HepG2 (cell line): ENCODE measurements at regions not wholly inside any gene's neighbourhood (a gene's known extent, or its start where the extent isn't known, plus 50 kb on each side); places are given as distances from the start of the nearest gene placed in this dataset.

Experiments
- ATAC-seq: fragments of 200-7000 bp; cut with Tn5 transposase; 3 replicates; pipeline ENCODE4 v1.9.1; 2020; ENCODE audit warnings: mild to moderate bottlenecking, moderate library complexity
- BruUV-seq: library from RNA; stranded (reverse); fragments of 400-500 nt; replicated peaks from 2 replicates; lab custom pipeline; 2021; lab: Mats Ljungman, UMichigan
- CTCF ChIA-PET: fragments of 300-600 bp; formaldehyde crosslinking; extraction: SDS; loops from one replicate; lab custom pipeline; 2021; ENCODE audit warnings: low total read pairs, inconsistent platforms, low intra/inter-chr PET ratio; lab: Yijun Ruan, JAX
- POLR2A ChIA-PET: fragments of 350-600 bp; sonication (Branson Sonifier 250); formaldehyde crosslinking; loops from one replicate; lab custom pipeline; 2020; ENCODE audit warnings: antibody characterized with exemption, inconsistent platforms; lab: Yijun Ruan, JAX
- DNase-seq: peaks from one replicate; pipeline ENCODE4 v3.0.0-alpha.2; 2015; ENCODE audit warnings: low spot score
- FAIRE-seq: peaks from 3 replicates; lab custom pipeline; 2011; peaks lifted over from hg19 to GRCh38; lab: Jason Lieb, UNC
- H2AFZ ChIP-seq: one replicate; pipeline ENCODE4 v1.6.1; 2011; ENCODE audit warnings: low read length, inconsistent platforms
- H3K27ac ChIP-seq: fragments of 300-600 bp; 3 replicates; pipeline ENCODE4 v1.8.0; 2011; ENCODE audit warnings: mixed run types, mild to moderate bottlenecking, mixed read lengths, low read length, inconsistent platforms; ENCODE audit not compliant: insufficient read depth; ENCODE audit errors: extremely low read length
- H3K27me3 ChIP-seq, 2 experiments: fragments of 200-600 bp in 1 of 2; 2 replicates in 1 of 2; 3 replicates in 1 of 2; pipeline versions ENCODE4 v1.6.0 to v1.8.0; 2011; ENCODE audit warnings: low read length in 2 of 2, mild to moderate bottlenecking in 2 of 2, moderate library complexity in 2 of 2, inconsistent platforms in 1 of 2; ENCODE audit not compliant: insufficient read depth in 2 of 2, control insufficient read depth in 1 of 2
- H3K36me3 ChIP-seq, 2 experiments: fragments of 200-600 bp in 1 of 2; replicated peaks in 1 of 2; 2 replicates in 1 of 2; 3 replicates in 1 of 2; pipeline versions ENCODE4 v1.5.1 to v1.8.0; 2011; ENCODE audit warnings: low read length in 2 of 2, inconsistent platforms in 1 of 2; ENCODE audit not compliant: insufficient read depth in 2 of 2, control insufficient read depth in 1 of 2
- H3K4me1 ChIP-seq: 2 replicates; pipeline ENCODE4 v1.5.1; 2012; ENCODE audit warnings: low read length, inconsistent platforms; ENCODE audit not compliant: insufficient read depth
- H3K4me2 ChIP-seq: 2 replicates; pipeline ENCODE4 v1.6.0; 2011; ENCODE audit warnings: low read depth, low read length, inconsistent platforms
- H3K4me3 ChIP-seq, 3 experiments: fragments of 200-600 bp in 1 of 3; sonication (generic), shearing (Covaris generic) in 1 of 3; replicated peaks in 1 of 3; 2 replicates each; pipeline ENCODE4 v1.5.1; 2011 to 2016; ENCODE audit warnings: low read length in 3 of 3, inconsistent platforms in 2 of 3, low read depth in 2 of 3, mild to moderate bottlenecking in 2 of 3, control low read depth in 1 of 3, mixed read lengths in 1 of 3; ENCODE audit not compliant: insufficient read depth in 1 of 3
- H3K79me2 ChIP-seq: one replicate; pipeline ENCODE4 v1.6.1; 2011; ENCODE audit warnings: low read length, inconsistent platforms; ENCODE audit not compliant: insufficient read depth
- H3K9ac ChIP-seq: 2 replicates; pipeline ENCODE4 v1.6.0; 2011; ENCODE audit warnings: mild to moderate bottlenecking, low read depth, low read length, inconsistent platforms; ENCODE audit not compliant: insufficient read depth
- H3K9me3 ChIP-seq: 2 replicates; pipeline ENCODE4 v1.5.1; 2012; ENCODE audit warnings: mild to moderate bottlenecking, low read length
- H4K20me1 ChIP-seq: 2 replicates; pipeline ENCODE4 v1.6.0; 2011; ENCODE audit warnings: inconsistent platforms, mild to moderate bottlenecking, low read length, moderate library complexity; ENCODE audit not compliant: insufficient read depth
- DMTF1 ChIP-seq: sonication (generic); formaldehyde crosslinking; IDR thresholded peaks from 2 replicates; pipeline ENCODE4 v1.4.0; 2020; ENCODE audit warnings: mild to moderate bottlenecking, missing genetic modification reagents
- DR1 ChIP-seq: sonication (generic); formaldehyde crosslinking; IDR thresholded peaks from 2 replicates; pipeline ENCODE4 v1.8.0; 2021; ENCODE audit warnings: mild to moderate bottlenecking, missing genetic modification reagents, inconsistent platforms
- MTERF4 ChIP-seq: sonication (generic); formaldehyde crosslinking; IDR thresholded peaks from 2 replicates; pipeline ENCODE4 v1.8.0; 2023; ENCODE audit warnings: mild to moderate bottlenecking, missing genetic modification reagents
- NR1H2 ChIP-seq: sonication (generic); formaldehyde crosslinking; IDR thresholded peaks from 2 replicates; pipeline ENCODE4 v1.8.1; 2022; ENCODE audit warnings: low read depth, missing genetic modification reagents, borderline replicate concordance
- POGZ ChIP-seq: sonication (generic); formaldehyde crosslinking; IDR thresholded peaks from 2 replicates; pipeline ENCODE4 v1.4.0; 2020; ENCODE audit warnings: mild to moderate bottlenecking, missing genetic modification reagents
- SOX6 ChIP-seq, 2 experiments: fragments of 450-650 bp in 1 of 2; sonication (generic) in 1 of 2; formaldehyde crosslinking in 1 of 2; IDR thresholded peaks; 2 replicates each; pipeline versions ENCODE4 v1.4.0 to v1.6.1; 2017 to 2020; ENCODE audit warnings: antibody characterized with exemption in 1 of 2, mild to moderate bottlenecking in 1 of 2, missing genetic modification reagents in 1 of 2
- UBTF ChIP-seq: sonication (generic); formaldehyde crosslinking; IDR thresholded peaks from 2 replicates; pipeline ENCODE4 v1.4.0; 2020; ENCODE audit warnings: mild to moderate bottlenecking, missing genetic modification reagents
- ZNF18 ChIP-seq: sonication (generic); formaldehyde crosslinking; IDR thresholded peaks from 2 replicates; pipeline ENCODE4 v1.8.0; 2022; ENCODE audit warnings: mild to moderate bottlenecking, missing genetic modification reagents; ENCODE audit not compliant: insufficient replicate concordance
- ZNF256 ChIP-seq: sonication (generic); formaldehyde crosslinking; conservative IDR thresholded peaks from 2 replicates; pipeline ENCODE4 v1.4.0; 2020; ENCODE audit warnings: missing genetic modification reagents
- ZNF282 ChIP-seq: fragments of 450-650 bp; IDR thresholded peaks from 2 replicates; pipeline ENCODE4 v1.6.1; 2018; ENCODE audit not compliant: partially characterized antibody
- ZNF766 ChIP-seq: sonication (generic); formaldehyde crosslinking; IDR thresholded peaks from 2 replicates; pipeline ENCODE4 v1.5.0; 2020; ENCODE audit warnings: missing genetic modification reagents, borderline replicate concordance
- WGBS: methylation state at CpG from one replicate; pipeline ENCODE4 v1.1.6; 2017; ENCODE audit warnings: low lambda C conversion rate; 5-methylcytosine and 5-hydroxymethylcytosine counted together
- in situ Hi-C: cut with HindIII; loops from 2 replicates; pipeline ENCODE4 v1.10.0; 2017; ENCODE audit warnings: low pct_unique_long_range_greater_than_20kb; ENCODE audit not compliant: extremely low pct_ligation_motif_present
- intact Hi-C: fragments of 100-400 bp; cut with micrococcal nuclease; formaldehyde crosslinking; loops from one replicate; pipeline ENCODE4 v1.10.0; 2022; ENCODE audit not compliant: unreplicated experiment

- ChIA-PET CTCF (no interaction called here), POLR2A (no interaction called here)
- in situ Hi-C loops (no loop called here), intact Hi-C loops (no loop called here)
- no peak overlapping the region for H3K4me2 ChIP-seq
- H4K20me1 ChIP-seq = no peaks in the 10 kb centered on the region
- H2AFZ ChIP-seq = no peak overlapping the region
- TF ChIP-seq ZNF256 = no peak
- no peak for TF ChIP-seq ZNF282
- TF ChIP-seq POGZ (CRISPR knock-in tag) = no peak
- no peak for TF ChIP-seq ZNF766 (CRISPR knock-in tag)
- TF ChIP-seq ZNF18 = no peak
- TF ChIP-seq DR1 (CRISPR knock-in tag) = no peak
- TF ChIP-seq DMTF1 = no peak
- TF ChIP-seq UBTF (CRISPR knock-in tag) = no peak
- no peak for TF ChIP-seq MTERF4 (CRISPR knock-in tag)
- no peak for TF ChIP-seq NR1H2 (CRISPR knock-in tag)
- no peak for TF ChIP-seq SOX6 (IDR thresholded peaks at IDR 0.05)
- TF ChIP-seq SOX6 (CRISPR knock-in tag; IDR thresholded peaks at IDR 0.05) = no peak
- no TSS peak for BruUV-seq
- H3K9me3 ChIP-seq = no peaks in the 10 kb centered on the region
- no peaks in the 10 kb centered on the region for H3K36me3 ChIP-seq
- no peak for DNase-seq
- WGBS = 4% methylated on average over 5 of the region's 5 CpGs
- H3K79me2 ChIP-seq = no peaks in the 10 kb centered on the region
- no peaks in the 10 kb centered on the region for H3K27me3 ChIP-seq
- no peak overlapping the region for H3K9ac ChIP-seq
- no peaks in the 10 kb centered on the region for H3K4me1 ChIP-seq
- H3K27ac ChIP-seq = no peak overlapping the region
- no peak overlapping the region for H3K4me3 ChIP-seq
- ATAC-seq = no peak
- no peak for FAIRE-seq
Measured at GRCh38 chr7:118492466-118492865, 268.0 kb downstream of the ANKRD7 start.
